K562 (cell line): ENCODE measurements at regions not wholly inside any gene's neighbourhood (a gene's known extent, or its start where the extent isn't known, plus 50 kb on each side); places are given as distances from the start of the nearest gene placed in this dataset.

Source experiments
- BCL6 ChIP-seq: fragments of 250-450 bp; sonication (Bioruptor Pico); IDR thresholded peaks from 2 replicates; pipeline ENCODE4 v1.4.0; 2020
- GABPA ChIP-seq: fragments of 200-800 bp; sonication (Bioruptor generic); conservative IDR thresholded peaks from 2 replicates; pipeline ENCODE4 v1.6.1; 2016; ENCODE audit warnings: low read depth, missing genetic modification characterization, missing compliant biosample characterization
- KAT7 ChIP-seq: sonication (generic); formaldehyde crosslinking; IDR thresholded peaks from 2 replicates; pipeline ENCODE4 v1.8.0; 2022; ENCODE audit warnings: missing genetic modification reagents, mild to moderate bottlenecking, borderline replicate concordance
- MEF2A ChIP-seq: IDR thresholded peaks from 2 replicates; pipeline ENCODE4 v1.6.1; 2011; ENCODE audit warnings: low read depth, mild to moderate bottlenecking, low read length, moderate library complexity; ENCODE audit not compliant: control insufficient read depth
- MTA3 ChIP-seq: fragments of 450-650 bp; formaldehyde crosslinking; IDR thresholded peaks from 2 replicates; pipeline ENCODE4 v1.6.1; 2017; ENCODE audit warnings: mild to moderate bottlenecking, borderline replicate concordance
- SIN3B ChIP-seq: fragments of 450-650 bp; IDR thresholded peaks from 2 replicates; pipeline ENCODE4 v1.6.1; 2017; ENCODE audit warnings: low read depth, mild to moderate bottlenecking, moderate library complexity
- SP1 ChIP-seq: sonication (generic); formaldehyde crosslinking; IDR thresholded peaks from 2 replicates; pipeline ENCODE4 v1.8.1; 2022; ENCODE audit warnings: mild to moderate bottlenecking, missing genetic modification reagents
- TFAP4 ChIP-seq: sonication (generic); formaldehyde crosslinking; IDR thresholded peaks from 2 replicates; pipeline ENCODE4 v1.8.0; 2022; ENCODE audit warnings: missing genetic modification reagents, mild to moderate bottlenecking, moderate library complexity, borderline replicate concordance
- XRCC4 ChIP-seq: IDR thresholded peaks from one replicate; pipeline ENCODE4 v1.6.1; 2011; ENCODE audit not compliant: insufficient read depth, insufficient read length; ENCODE audit errors: extremely low read depth
- YY1 ChIP-seq, 3 experiments: IDR thresholded peaks; 2 replicates each; pipeline ENCODE4 v1.6.1; 2011; ENCODE audit warnings: low read length in 2 of 3, mild to moderate bottlenecking in 2 of 3, moderate library complexity in 2 of 3, borderline replicate concordance in 1 of 3, control low read depth in 1 of 3, low read depth in 1 of 3; ENCODE audit not compliant: insufficient read depth in 3 of 3, insufficient replicate concordance in 2 of 3, control insufficient read depth in 1 of 3, insufficient read length in 1 of 3; ENCODE audit errors: extremely low read depth in 1 of 3
- ZC3H8 ChIP-seq: fragments of 450-650 bp; IDR thresholded peaks from 2 replicates; pipeline ENCODE4 v1.6.1; 2017
- ZNF316 ChIP-seq: fragments of 450-650 bp; IDR thresholded peaks from 2 replicates; pipeline ENCODE4 v1.6.1; 2016
- ZNF324 ChIP-seq: fragments of 250-450 bp; sonication (Bioruptor Pico); IDR thresholded peaks from 2 replicates; pipeline ENCODE4 v1.4.0; 2020; ENCODE audit warnings: mild to moderate bottlenecking
- ZNF551 ChIP-seq: fragments of 250-450 bp; sonication (Bioruptor Pico); IDR thresholded peaks from 2 replicates; pipeline ENCODE4 v1.5.0; 2021; ENCODE audit warnings: mild to moderate bottlenecking, moderate library complexity
- ZNF764 ChIP-seq: fragments of 250-450 bp; sonication (Bioruptor Pico); IDR thresholded peaks from 2 replicates; pipeline ENCODE4 v1.4.0; 2020; ENCODE audit warnings: low read depth, mild to moderate bottlenecking, moderate library complexity
- TF ChIP-seq, protein P1 (sequence below), 2 experiments: fragments of 450-650 bp; IDR thresholded peaks; 2 replicates each; pipeline ENCODE4 v1.6.1; 2016; ENCODE audit warnings: mild to moderate bottlenecking in 2 of 2, borderline replicate concordance in 1 of 2, low read depth in 1 of 2, moderate library complexity in 1 of 2

GRCh38 chr4:15149839-15150592 lies 147.7 kb downstream of the CPEB2 start (continued):
- TF ChIP-seq, protein P1, sequence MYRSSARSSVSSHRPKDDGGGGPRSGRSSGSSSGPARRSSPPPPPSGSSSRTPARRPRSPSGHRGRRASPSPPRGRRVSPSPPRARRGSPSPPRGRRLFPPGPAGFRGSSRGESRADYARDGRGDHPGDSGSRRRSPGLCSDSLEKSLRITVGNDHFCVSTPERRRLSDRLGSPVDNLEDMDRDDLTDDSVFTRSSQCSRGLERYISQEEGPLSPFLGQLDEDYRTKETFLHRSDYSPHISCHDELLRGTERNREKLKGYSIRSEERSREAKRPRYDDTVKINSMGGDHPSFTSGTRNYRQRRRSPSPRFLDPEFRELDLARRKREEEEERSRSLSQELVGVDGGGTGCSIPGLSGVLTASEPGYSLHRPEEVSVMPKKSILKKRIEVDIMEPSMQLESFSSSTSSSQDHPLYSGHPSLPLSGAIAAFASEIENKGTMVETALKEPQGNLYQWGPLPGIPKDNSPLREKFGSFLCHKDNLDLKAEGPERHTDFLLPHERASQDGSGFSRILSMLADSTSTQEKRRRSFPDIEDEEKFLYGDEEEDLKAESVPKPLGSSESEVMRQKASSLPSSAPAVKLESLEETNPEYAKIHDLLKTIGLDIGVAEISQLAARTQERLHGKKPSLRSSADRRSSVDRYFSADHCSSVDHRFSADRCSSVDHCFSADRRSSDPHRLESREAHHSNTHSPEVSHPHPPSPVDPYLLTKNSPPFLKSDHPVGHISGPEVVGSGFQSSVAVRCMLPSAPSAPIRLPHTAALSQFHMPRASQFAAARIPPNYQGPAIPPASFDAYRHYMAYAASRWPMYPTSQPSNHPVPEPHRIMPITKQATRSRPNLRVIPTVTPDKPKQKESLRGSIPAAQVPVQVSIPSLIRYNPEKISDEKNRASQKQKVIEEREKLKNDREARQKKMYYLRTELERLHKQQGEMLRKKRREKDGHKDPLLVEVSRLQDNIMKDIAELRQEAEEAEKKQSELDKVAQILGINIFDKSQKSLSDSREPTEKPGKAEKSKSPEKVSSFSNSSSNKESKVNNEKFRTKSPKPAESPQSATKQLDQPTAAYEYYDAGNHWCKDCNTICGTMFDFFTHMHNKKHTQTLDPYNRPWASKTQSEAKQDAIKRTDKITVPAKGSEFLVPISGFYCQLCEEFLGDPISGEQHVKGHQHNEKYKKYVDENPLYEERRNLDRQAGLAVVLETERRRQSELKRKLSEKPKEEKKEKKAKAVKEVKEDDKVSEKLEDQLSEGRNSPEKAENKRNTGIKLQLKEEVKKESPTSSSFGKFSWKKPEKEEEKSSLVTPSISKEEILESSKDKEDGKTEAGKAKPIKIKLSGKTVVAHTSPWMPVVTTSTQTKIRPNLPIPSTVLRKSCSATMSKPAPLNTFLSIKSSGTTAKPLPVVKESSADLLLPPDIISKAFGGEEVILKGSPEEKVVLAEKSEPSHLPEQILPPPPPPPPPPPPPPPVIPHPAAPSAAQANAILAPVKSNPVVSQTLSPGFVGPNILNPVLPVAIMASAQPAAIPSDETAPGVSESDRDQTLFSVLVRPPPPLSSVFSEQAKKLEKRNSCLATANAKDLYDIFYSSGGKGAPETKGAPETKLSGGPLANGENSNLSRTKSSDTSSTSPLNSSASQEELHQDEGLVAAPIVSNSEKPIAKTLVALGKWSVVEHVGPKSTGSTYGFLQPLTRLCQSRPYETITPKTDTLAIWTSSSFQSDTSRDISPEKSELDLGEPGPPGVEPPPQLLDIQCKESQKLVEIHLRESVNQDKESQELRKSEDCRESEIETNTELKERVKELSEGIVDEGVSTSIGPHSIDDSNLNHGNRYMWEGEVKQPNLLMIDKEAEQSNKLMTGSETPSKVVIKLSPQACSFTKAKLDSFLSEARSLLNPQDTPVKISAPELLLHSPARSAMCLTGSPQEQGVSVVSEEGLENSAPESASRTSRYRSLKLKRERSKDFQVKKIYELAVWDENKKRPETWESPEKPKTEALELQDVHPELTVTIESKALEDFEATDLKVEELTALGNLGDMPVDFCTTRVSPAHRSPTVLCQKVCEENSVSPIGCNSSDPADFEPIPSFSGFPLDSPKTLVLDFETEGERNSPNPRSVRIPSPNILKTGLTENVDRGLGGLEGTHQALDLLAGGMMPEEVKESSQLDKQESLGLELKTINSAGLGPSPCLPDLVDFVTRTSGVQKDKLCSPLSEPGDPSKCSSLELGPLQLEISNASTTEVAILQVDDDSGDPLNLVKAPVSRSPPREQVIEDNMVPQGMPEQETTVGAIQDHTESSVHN (IDR thresholded peaks at IDR 0.05; ENCODE audit: borderline replicate concordance in 1 of 2, low read depth in 1 of 2): no peak
- TF ChIP-seq SP1 (CRISPR knock-in tag) (no peak), YY1 (IDR thresholded peaks at IDR 0.05; ENCODE audit: borderline replicate concordance in 1 of 3, control insufficient read depth in 1 of 3, extremely low read depth in 1 of 3, insufficient read depth in 3 of 3, insufficient read length in 1 of 3, insufficient replicate concordance in 2 of 3, low read depth in 1 of 3, low read length in 2 of 3) (no peak), GABPA (tag) (no peak), XRCC4 (no peak), BCL6 (CRISPR knock-in tag) (no peak), TFAP4 (CRISPR knock-in tag) (peak; percentile 87), MTA3 (no peak), MEF2A (no peak), ZNF324 (CRISPR knock-in tag) (no peak), ZC3H8 (no peak), SIN3B (no peak), ZNF764 (CRISPR knock-in tag) (no peak), ZNF316 (peak; percentile 99), ZNF551 (CRISPR knock-in tag) (no peak), KAT7 (CRISPR knock-in tag) (0 out of 2 replicates have a peak, but pooled peaks have one; percentile 25)
